HepG2 (cell line): ENCODE measurements at regions not wholly inside any gene's neighbourhood (a gene's known extent, or its start where the extent isn't known, plus 50 kb on each side); places are given as distances from the start of the nearest gene placed in this dataset.
A peak's percentile ranks its signal among the peaks of the same experiment; 100 is the strongest.

Experiments
- AFF4 ChIP-seq: sonication (generic); formaldehyde crosslinking; IDR thresholded peaks from 2 replicates; pipeline ENCODE4 v1.4.0; 2020; ENCODE audit warnings: missing genetic modification reagents
- ATF7 ChIP-seq, 2 experiments: fragments of 450-650 bp in 1 of 2; sonication (generic) in 1 of 2; formaldehyde crosslinking in 1 of 2; IDR thresholded peaks; 2 replicates each; pipeline versions ENCODE4 v1.4.0 to v1.6.1; 2016 to 2020; ENCODE audit warnings: antibody characterized with exemption in 1 of 2, mild to moderate bottlenecking in 1 of 2, missing genetic modification reagents in 1 of 2
- ATF7-NPFF ChIP-seq: sonication (generic); formaldehyde crosslinking; IDR thresholded peaks from 2 replicates; pipeline ENCODE4 v1.8.1; 2023; ENCODE audit warnings: mild to moderate bottlenecking, low read depth, missing genetic modification reagents, moderate library complexity
- CSRNP1 ChIP-seq: sonication (generic); formaldehyde crosslinking; IDR thresholded peaks from 2 replicates; pipeline ENCODE4 v1.8.1; 2023; ENCODE audit warnings: mild to moderate bottlenecking, missing genetic modification reagents
- FUBP1 ChIP-seq: sonication (generic); formaldehyde crosslinking; IDR thresholded peaks from 2 replicates; pipeline ENCODE4 v1.5.1; 2020; ENCODE audit warnings: missing genetic modification reagents, mild to moderate bottlenecking, borderline replicate concordance
- HOMEZ ChIP-seq: IDR thresholded peaks from 2 replicates; pipeline ENCODE4 v1.6.1; 2016; ENCODE audit warnings: low read depth
- NR2F2 ChIP-seq: IDR thresholded peaks from 2 replicates; pipeline ENCODE4 v1.6.1; 2012; ENCODE audit warnings: low read depth, inconsistent platforms, borderline replicate concordance
- TBP ChIP-seq: sonication (generic); formaldehyde crosslinking; IDR thresholded peaks from 2 replicates; pipeline ENCODE4 v1.5.0; 2020; ENCODE audit warnings: missing genetic modification reagents
- TCF12 ChIP-seq, 2 experiments: fragments of 450-650 bp in 1 of 2; sonication (generic) in 1 of 2; formaldehyde crosslinking in 1 of 2; IDR thresholded peaks; 2 replicates each; pipeline versions ENCODE4 v1.6.1 to v1.8.0; 2017 to 2022; ENCODE audit warnings: antibody characterized with exemption in 1 of 2, mild to moderate bottlenecking in 1 of 2, missing genetic modification reagents in 1 of 2, moderate library complexity in 1 of 2
- TRAFD1 ChIP-seq: sonication (generic); formaldehyde crosslinking; IDR thresholded peaks from 2 replicates; pipeline ENCODE4 v1.5.1; 2020; ENCODE audit warnings: missing genetic modification reagents, mild to moderate bottlenecking, borderline replicate concordance
- ZFX ChIP-seq: sonication (generic); formaldehyde crosslinking; IDR thresholded peaks from 2 replicates; pipeline ENCODE4 v1.4.0; 2020; ENCODE audit warnings: mild to moderate bottlenecking, low read depth, missing genetic modification reagents, moderate library complexity
- ZNF329 ChIP-seq: sonication (generic); formaldehyde crosslinking; IDR thresholded peaks from 2 replicates; pipeline ENCODE4 v1.9.0; 2021; ENCODE audit warnings: low read depth, mild to moderate bottlenecking, missing genetic modification reagents
- ZNF781 ChIP-seq: sonication (generic); formaldehyde crosslinking; IDR thresholded peaks from 2 replicates; pipeline ENCODE4 v1.5.1; 2020; ENCODE audit warnings: borderline replicate concordance, mild to moderate bottlenecking, missing genetic modification reagents; ENCODE audit errors: not compliant biosample characterization
- ZNF879 ChIP-seq: sonication (generic); formaldehyde crosslinking; IDR thresholded peaks from 2 replicates; pipeline ENCODE4 v1.8.1; 2023; ENCODE audit warnings: missing genetic modification reagents
- TF ChIP-seq, protein P1 (sequence below): sonication (generic); formaldehyde crosslinking; IDR thresholded peaks from 2 replicates; pipeline ENCODE4 v1.4.0; 2020; ENCODE audit warnings: mild to moderate bottlenecking, missing genetic modification reagents

GRCh38 chr3:30492322-30493192, 113.8 kb upstream of the TGFBR2 start (continued):
- peak; percentile 63; the same call in 1 of the 2 replicates for TF ChIP-seq AFF4 (CRISPR knock-in tag)
- TF ChIP-seq ZNF879 (CRISPR knock-in tag) = no peak
- 0 out of 2 replicates have a peak, but pooled peaks have one; percentile 59 for TF ChIP-seq TRAFD1 (CRISPR knock-in tag)
- no peak for TF ChIP-seq ZNF329 (CRISPR knock-in tag)
- peak; percentile 84; the same call in 1 of the 2 replicates for TF ChIP-seq NR2F2
- TF ChIP-seq, protein P1, sequence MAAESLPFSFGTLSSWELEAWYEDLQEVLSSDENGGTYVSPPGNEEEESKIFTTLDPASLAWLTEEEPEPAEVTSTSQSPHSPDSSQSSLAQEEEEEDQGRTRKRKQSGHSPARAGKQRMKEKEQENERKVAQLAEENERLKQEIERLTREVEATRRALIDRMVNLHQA = no peak
- peak; percentile 32; the same call in 1 of the 2 replicates for TF ChIP-seq CSRNP1
- TF ChIP-seq TCF12 (IDR thresholded peaks at IDR 0.05) = no peak
- 0 out of 2 replicates have a peak, but pooled peaks have one; percentile 26 for TF ChIP-seq TCF12 (CRISPR knock-in tag; IDR thresholded peaks at IDR 0.05)
- no peak for TF ChIP-seq ZFX (CRISPR knock-in tag)
- TF ChIP-seq ATF7-NPFF (CRISPR knock-in tag) = no peak
- peak; percentile 86; the same call in 1 of the 2 replicates for TF ChIP-seq HOMEZ
- TF ChIP-seq FUBP1 (CRISPR knock-in tag) = no peak
- TF ChIP-seq TBP (CRISPR knock-in tag) = no peak
- 0 out of 2 replicates have a peak, but pooled peaks have one; percentile 14 for TF ChIP-seq ATF7 (IDR thresholded peaks at IDR 0.05)
- TF ChIP-seq ATF7 (CRISPR knock-in tag; IDR thresholded peaks at IDR 0.05) = no peak
- no peak for TF ChIP-seq ZNF781 (CRISPR knock-in tag)
